Activated CD8-positive, alpha-beta T cell treated with anti-CD3 and anti-CD28 coated beads for 36 hours (primary cell): ENCODE measurements at regions not wholly inside any gene's neighbourhood (a gene's known extent, or its start where the extent isn't known, plus 50 kb on each side); places are given as distances from the start of the nearest gene placed in this dataset.

Experiments used
- ATAC-seq: fragments of 200-7000 bp; cut with Tn5 transposase; one replicate; pipeline ENCODE4 v1.10.0; 2021; ENCODE audit warnings: mild to moderate bottlenecking, moderate library complexity
- CTCF ChIA-PET: fragments of 350-600 bp; sonication (Branson Sonifier 250); formaldehyde crosslinking; loops from one replicate; lab custom pipeline; 2021; ENCODE audit warnings: antibody characterized with exemption; lab: Charles Lee
- POLR2A ChIA-PET: fragments of 350-600 bp; sonication (Branson Sonifier 250); formaldehyde crosslinking; loops from one replicate; lab custom pipeline; 2021; ENCODE audit warnings: antibody characterized with exemption; lab: Charles Lee
- DNase-seq: peaks from one replicate; pipeline ENCODE4 v3.0.0-alpha.2; 2020
- H3K27ac Mint-ChIP-seq: one replicate; pipeline ENCODE4 v1.8.0; 2021; ENCODE audit warnings: mild to moderate bottlenecking, mixed read lengths
- H3K27me3 Mint-ChIP-seq: one replicate; pipeline ENCODE4 v1.8.0; 2021; ENCODE audit warnings: mixed read lengths
- H3K36me3 Mint-ChIP-seq: one replicate; pipeline ENCODE4 v1.8.0; 2021; ENCODE audit warnings: low read depth, mixed read lengths
- H3K4me1 Mint-ChIP-seq: one replicate; pipeline ENCODE4 v1.8.0; 2021; ENCODE audit warnings: low read depth, mixed read lengths
- H3K4me3 Mint-ChIP-seq: one replicate; pipeline ENCODE4 v1.8.0; 2021; ENCODE audit warnings: mild to moderate bottlenecking, moderate library complexity, mixed read lengths
- H3K9me3 Mint-ChIP-seq: one replicate; pipeline ENCODE4 v1.8.0; 2021; ENCODE audit warnings: mixed read lengths
- CTCF ChIP-seq: fragments of 200-600 bp; IDR thresholded peaks from one replicate; pipeline ENCODE4 v1.8.0; 2022; ENCODE audit warnings: antibody characterized with exemption, mild to moderate bottlenecking
- intact Hi-C: fragments of 100-400 bp; cut with micrococcal nuclease; formaldehyde crosslinking; loops from one replicate; pipeline ENCODE4 v1.10.0; 2022

DNA sequence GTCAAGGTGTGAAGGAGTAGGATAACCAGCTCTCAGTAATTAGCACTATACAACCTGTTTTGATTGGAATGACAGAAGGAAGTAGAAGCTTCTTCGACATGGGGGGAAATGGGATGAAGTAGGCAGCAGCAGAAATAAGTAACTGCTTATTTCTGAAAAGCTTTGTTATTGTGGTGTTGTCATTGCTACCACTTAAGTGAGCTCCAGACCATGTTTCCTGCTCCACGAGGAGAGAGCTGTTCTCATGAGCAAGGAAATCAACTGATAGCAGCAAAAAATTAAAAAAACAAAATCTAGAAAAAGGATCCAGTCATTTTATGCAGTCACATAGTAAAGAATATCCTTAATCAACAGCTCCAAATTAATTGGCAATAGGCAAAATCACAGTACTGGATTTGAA is 106.1 kb upstream of the TLL1 start:
- Mint-ChIP-seq H3K36me3 (no peaks in the 10 kb centered on the region), H3K4me3 (no peak overlapping the region), H3K4me1 (no peaks in the 10 kb centered on the region), H3K27me3 (no peaks in the 10 kb centered on the region), H3K9me3 (no peaks in the 10 kb centered on the region), H3K27ac (no peak overlapping the region)
- ChIA-PET POLR2A (no interaction called here), CTCF (no interaction called here)
- intact Hi-C loops: no loop called here
- no peak for ATAC-seq
- DNase-seq: no peak
- no peak for TF ChIP-seq CTCF

GRCh38 chr4:165767671-165768070 is 105.4 kb upstream of the TLL1 start:
- H3K4me1 Mint-ChIP-seq: no peaks in the 10 kb centered on the region
- no peak for ATAC-seq
- CTCF ChIA-PET: no interaction called here

DNA sequence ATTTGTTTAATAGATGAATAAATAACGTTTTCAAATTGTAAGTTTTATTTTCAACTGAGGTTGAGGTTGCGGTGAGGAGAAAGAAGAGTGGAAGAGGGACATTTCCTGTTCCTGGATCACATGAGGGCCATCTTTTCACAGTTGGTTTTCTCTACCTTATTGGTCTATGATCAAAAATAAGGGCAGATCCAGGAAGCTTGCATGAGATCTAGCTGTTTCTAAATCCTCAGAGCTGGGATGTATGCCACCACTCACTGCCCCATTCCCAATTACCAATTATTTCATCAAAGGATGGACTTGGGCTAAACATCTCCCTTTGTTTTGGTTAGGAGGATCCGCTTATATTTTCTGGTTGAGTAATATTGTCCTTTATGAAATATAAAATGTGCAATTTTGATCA is 104.8 kb upstream of the TLL1 start:
- Mint-ChIP-seq H3K36me3 (no peaks in the 10 kb centered on the region), H3K9me3 (no peaks in the 10 kb centered on the region), H3K27me3 (no peaks in the 10 kb centered on the region), H3K27ac (no peak overlapping the region), H3K4me1 (no peaks in the 10 kb centered on the region), H3K4me3 (no peak overlapping the region)
- TF ChIP-seq CTCF: no peak
- CTCF ChIA-PET: no interaction called here
- POLR2A ChIA-PET: no interaction called here
- DNase-seq (no peak), ATAC-seq (no peak)
- intact Hi-C loops: no loop called here

More at GRCh38 chr4:165767671-165768070, 105.4 kb upstream of the TLL1 start:
- Mint-ChIP-seq H3K4me3 (no peak overlapping the region), H3K27ac (no peak overlapping the region), H3K9me3 (no peaks in the 10 kb centered on the region), H3K36me3 (no peaks in the 10 kb centered on the region), H3K27me3 (no peaks in the 10 kb centered on the region)
- no peak for DNase-seq
- intact Hi-C loops: no loop called here
- POLR2A ChIA-PET: no interaction called here
- TF ChIP-seq CTCF: no peak

- no peak for ATAC-seq
- TF ChIP-seq CTCF: no peak
- H3K4me3 Mint-ChIP-seq: no peak overlapping the region
- ChIA-PET POLR2A (no interaction called here), CTCF (no interaction called here)
- no peaks in the 10 kb centered on the region for H3K27me3 Mint-ChIP-seq
- no peak for DNase-seq
- peaks cover 2% of the 10 kb centered on the region for H3K9me3 Mint-ChIP-seq
- intact Hi-C loops: no loop called here
- H3K27ac Mint-ChIP-seq: no peak overlapping the region
- no peaks in the 10 kb centered on the region for H3K36me3 Mint-ChIP-seq
- H3K4me1 Mint-ChIP-seq: no peaks in the 10 kb centered on the region
These were observed 98.7 kb upstream of the TLL1 start for GRCh38 chr4:165774326-165774725.

- Mint-ChIP-seq H3K27me3 (no peaks in the 10 kb centered on the region), H3K36me3 (no peaks in the 10 kb centered on the region), H3K4me3 (no peak overlapping the region), H3K4me1 (no peaks in the 10 kb centered on the region), H3K9me3 (peaks cover 2% of the 10 kb centered on the region), H3K27ac (no peak overlapping the region)
- ATAC-seq: no peak
- ChIA-PET CTCF (no interaction called here), POLR2A (no interaction called here)
- TF ChIP-seq CTCF: no peak
- DNase-seq: no peak
- intact Hi-C loops: no loop called here
These were observed 92.9 kb upstream of the TLL1 start for GRCh38 chr4:165779950-165780670.
